IPS DF 19.7 (cell line): ENCODE measurements at regions not wholly inside any gene's neighbourhood (a gene's known extent, or its start where the extent isn't known, plus 50 kb on each side); places are given as distances from the start of the nearest gene placed in this dataset.
"Not testable (repeated sequence)": the region's sequence is repeated elsewhere in the genome, so short reads cannot be mapped to it uniquely, and the experiment has no call there.

Experiments used
- DNase-seq: peaks from one replicate; pipeline ENCODE4 v3.0.0-alpha.2; 2013; ENCODE audit warnings: low read depth, low spot score

GRCh38 chr4:58871509-58871908 lies 1761.3 kb upstream of the IGFBP7 start:
- DNase-seq: no peak

DNA sequence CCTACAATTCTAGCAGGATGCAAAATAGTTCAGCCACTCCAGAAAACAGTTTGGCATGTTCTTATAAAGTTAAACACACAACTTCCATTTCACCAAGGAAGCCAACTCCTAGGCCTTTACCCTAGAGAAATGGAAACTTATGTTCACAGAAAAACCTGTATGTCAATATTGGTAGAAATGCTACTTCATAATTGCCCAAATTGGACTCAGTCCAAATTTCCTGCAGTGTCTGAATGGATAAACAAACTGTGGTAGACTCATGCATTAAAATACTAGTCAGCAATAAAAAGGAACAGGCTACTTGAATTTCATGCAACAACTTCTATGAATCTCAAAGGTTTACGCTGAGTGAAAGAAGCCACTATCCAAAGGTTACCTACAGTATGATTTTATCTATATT lies 1738.8 kb upstream of the IGFBP7 start:
- DNase-seq: no peak

GRCh38 chr4:58843455-58843854 lies 1733.3 kb upstream of the IGFBP7 start:
- no peak for DNase-seq

GRCh38 chr4:58833126-58833525 lies 1722.9 kb upstream of the IGFBP7 start:
- no peak for DNase-seq

DNA sequence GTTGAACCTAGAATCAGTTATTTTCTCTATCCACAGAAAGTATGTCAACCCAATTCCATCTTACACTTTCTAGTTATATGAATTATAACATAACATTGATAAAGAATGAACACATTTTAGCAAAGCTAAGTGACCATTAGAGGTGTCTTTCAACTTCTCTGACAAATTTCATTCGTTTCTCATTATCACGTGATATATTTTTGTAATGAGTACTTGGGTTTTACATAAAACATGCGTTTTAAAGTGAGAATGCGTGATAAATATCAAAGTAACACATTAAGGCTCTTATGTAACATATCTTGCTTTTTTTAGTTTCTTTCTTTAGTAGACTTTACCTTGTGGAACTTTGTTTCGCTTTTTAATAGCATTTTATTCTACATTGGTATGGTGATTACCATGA lies 1715.1 kb upstream of the IGFBP7 start:
- no peak for DNase-seq

DNA sequence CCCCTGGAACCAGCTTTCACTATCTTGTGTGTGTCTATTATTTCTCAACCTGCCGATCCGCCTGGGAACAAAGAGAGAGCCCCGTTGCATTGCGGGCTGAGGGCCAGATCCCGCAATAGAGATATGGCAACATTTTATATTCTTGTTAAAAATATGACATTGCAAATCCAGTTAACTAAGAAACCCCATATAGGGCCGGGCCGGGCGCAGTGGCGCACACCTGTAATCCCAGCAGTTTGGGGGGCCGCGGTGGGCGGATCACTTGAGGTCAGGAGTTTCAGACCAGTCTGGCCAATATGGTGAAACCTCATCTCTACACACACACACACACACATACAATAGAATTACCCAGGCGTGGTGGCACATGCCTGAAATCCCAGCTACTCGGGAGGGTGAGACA lies 1708.4 kb upstream of the IGFBP7 start:
- DNase-seq: not testable (repeated sequence)

DNA sequence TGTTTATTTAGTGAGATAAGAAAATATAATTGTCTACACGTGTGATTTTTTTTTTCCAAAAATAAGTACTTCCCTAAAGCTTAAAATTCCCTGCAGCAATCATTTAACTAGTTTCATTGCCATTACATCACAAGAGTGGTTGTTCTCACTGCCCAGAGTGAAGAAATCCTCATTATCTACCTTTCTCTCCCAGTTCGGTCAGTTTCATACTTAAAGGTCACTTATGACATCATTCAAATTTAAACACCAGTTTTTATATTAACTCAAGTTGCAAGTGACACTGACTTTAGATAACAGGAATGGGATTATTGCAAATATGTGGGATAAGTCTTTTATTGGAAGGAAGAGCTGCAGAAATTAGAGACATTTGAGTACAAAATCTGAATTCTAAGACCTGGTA lies 1699.8 kb upstream of the IGFBP7 start:
- DNase-seq: no peak

DNA sequence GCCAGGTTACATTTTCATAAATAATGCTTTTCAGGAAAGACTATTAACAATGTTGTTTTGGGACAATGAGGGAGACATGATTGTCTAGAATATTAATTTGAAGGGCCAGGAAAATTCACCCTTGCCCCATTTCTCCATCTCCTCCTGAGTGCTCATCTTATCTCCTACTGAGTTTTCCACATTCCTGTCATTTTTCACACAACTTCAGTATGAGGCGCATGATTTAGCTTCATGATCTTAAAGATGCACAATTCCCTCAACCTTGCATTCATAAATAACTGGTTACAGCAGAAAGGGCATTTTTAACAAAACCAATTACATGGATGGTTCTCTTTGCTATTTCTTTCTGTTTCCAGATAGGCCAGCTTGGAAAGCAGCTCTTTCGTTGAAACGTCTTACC lies 1699.2 kb upstream of the IGFBP7 start:
- no peak for DNase-seq

DNA sequence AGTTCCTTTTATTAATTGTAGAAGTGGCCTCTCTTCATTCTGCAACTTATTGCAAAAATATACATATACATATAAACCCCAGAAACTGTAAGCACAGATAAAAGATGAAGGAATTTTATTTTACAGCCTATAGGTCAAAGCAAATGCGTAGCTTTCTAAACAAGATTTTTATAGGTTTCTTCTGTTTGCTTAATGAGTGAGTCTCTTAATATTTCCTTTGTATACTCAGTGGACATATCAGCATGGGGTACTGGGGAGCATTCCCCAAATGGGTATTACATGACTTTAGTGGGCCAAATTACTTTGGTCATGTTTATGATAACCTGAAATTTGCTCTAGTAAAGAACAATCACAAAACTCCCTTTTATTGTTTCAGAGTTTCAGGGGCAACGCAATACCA lies 1698.6 kb upstream of the IGFBP7 start:
- DNase-seq: no peak

GRCh38 chr4:58807843-58808615 lies 1697.8 kb upstream of the IGFBP7 start:
- DNase-seq: no peak

DNA sequence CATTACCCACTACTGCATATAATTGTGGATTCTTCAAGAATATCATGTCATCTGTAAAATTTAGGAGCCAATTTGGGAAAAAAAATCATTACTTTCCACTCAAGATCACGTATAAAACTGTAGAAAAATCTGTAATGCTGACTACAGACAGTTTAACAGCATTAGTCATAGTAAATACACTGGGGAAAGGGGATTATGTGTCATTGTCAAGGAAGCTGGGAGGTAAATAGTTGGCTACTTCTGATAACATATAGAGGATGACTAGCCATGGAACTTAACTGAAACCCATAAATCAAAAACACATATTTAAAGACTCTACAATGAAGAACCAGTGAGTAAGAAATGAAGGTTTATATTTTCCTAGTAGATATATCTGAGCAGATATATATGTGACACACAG lies 1666.4 kb upstream of the IGFBP7 start:
- no peak for DNase-seq

- DNase-seq: no peak
Observed at GRCh38 chr4:58767598-58767997, 1657.4 kb upstream of the IGFBP7 start.

DNA sequence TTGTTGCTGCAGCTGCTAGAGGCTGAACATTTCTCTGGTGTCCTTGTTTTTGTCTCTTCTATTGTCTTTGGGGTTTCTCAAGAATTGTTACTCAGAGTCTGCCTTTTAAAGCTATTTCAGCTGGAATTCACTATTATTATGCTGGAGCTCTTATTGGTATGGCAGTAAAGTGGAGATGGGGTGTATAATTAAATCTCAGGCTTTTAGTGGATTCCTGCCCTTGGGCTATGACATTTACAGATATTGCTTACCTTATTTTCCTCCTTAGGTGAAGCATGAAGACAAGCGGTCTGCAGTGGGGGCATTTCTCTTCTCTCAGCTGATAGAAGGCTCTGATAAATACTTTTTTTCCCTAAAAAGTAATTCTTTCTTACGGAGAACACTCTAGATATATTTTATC lies 1656.6 kb upstream of the IGFBP7 start:
- no peak for DNase-seq

- no peak for DNase-seq
Observed at GRCh38 chr4:58761563-58761962, 1651.4 kb upstream of the IGFBP7 start.

DNA sequence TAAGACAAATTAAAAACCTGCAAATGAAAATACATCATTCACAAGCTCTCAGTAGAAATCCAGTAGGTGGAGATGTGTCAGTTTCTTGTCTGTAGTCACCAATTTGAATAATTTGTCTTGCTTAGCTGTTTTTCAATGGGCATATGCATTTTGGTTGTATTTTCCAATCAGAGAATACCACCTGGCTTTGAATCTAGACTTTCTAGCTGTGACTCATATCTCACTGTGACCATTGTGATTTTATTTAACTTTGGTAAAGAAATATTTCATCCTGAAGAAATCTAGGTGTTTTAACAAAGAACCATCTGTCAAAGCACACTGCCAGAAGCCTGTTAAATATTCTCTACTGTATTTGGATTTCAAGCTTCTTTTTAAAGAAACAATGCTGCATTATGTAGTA lies 1650.6 kb upstream of the IGFBP7 start:
- DNase-seq: no peak

- no peak for DNase-seq
Observed at GRCh38 chr4:58760100-58760499, 1649.9 kb upstream of the IGFBP7 start.

GRCh38 chr4:58749206-58749605 lies 1639.0 kb upstream of the IGFBP7 start:
- no peak for DNase-seq

DNA sequence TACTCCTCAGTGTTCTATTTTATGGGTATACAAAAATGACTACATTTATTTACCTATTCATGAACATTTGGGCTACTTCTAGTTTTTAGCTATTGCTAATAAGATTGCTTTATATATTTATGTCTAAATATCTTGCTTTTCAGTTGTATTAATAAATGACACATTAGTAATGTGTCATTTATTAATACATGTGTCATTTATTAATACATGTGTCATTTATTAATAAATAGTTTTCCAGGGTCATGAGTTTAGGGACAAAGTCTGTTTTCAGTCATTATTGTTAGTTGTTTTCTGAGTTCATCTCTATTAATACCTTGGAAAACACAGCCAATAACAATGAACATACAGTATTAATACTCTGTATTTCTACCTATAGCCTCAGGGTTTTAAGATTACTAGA lies 1630.7 kb upstream of the IGFBP7 start:
- DNase-seq: no peak

GRCh38 chr4:58739275-58739674 lies 1629.1 kb upstream of the IGFBP7 start:
- DNase-seq: no peak

DNA sequence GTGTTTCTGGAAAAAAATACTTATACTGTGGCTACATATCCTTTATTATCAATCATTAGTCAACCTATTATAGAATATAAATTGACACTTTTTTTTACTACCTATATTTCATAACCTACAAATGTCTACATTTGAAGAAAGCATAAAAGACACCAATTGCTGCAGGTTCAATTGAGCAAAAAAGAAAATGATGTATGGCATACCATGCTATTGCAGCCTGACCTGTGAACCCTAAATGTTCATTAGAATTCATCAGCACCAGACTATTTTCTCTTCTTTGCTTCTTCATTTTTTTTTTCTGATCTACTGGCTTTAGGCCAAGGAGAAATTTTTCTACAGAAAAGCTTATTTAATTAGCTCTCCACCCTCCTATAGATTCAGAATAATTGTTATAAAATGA lies 1628.2 kb upstream of the IGFBP7 start:
- DNase-seq: no peak

- DNase-seq: no peak
Observed at GRCh38 chr4:58734030-58734674, 1624.0 kb upstream of the IGFBP7 start.

- no peak for DNase-seq
Observed at GRCh38 chr4:58732973-58733372, 1622.8 kb upstream of the IGFBP7 start.

- no peak for DNase-seq
Observed at GRCh38 chr4:58723954-58724353, 1613.8 kb upstream of the IGFBP7 start.

- no peak for DNase-seq
Observed at GRCh38 chr4:58711039-58711438, 1600.9 kb upstream of the IGFBP7 start.
